H54 (cell line): ENCODE measurements at regions not wholly inside any gene's neighbourhood (a gene's known extent, or its start where the extent isn't known, plus 50 kb on each side); places are given as distances from the start of the nearest gene placed in this dataset.

Source experiments
- DNase-seq: peaks from one replicate; pipeline ENCODE4 v3.0.0; 2011; ENCODE audit warnings: low spot score, mixed read lengths; ENCODE audit not compliant: insufficient read length
- FAIRE-seq: peaks from 3 replicates; lab custom pipeline; 2011; peaks lifted over from hg19 to GRCh38; lab: Jason Lieb, UNC
- POLR2A ChIP-seq: IDR thresholded peaks from 2 replicates; pipeline ENCODE4 v1.6.1; 2011; ENCODE audit warnings: low read depth, mild to moderate bottlenecking, low read length

DNA sequence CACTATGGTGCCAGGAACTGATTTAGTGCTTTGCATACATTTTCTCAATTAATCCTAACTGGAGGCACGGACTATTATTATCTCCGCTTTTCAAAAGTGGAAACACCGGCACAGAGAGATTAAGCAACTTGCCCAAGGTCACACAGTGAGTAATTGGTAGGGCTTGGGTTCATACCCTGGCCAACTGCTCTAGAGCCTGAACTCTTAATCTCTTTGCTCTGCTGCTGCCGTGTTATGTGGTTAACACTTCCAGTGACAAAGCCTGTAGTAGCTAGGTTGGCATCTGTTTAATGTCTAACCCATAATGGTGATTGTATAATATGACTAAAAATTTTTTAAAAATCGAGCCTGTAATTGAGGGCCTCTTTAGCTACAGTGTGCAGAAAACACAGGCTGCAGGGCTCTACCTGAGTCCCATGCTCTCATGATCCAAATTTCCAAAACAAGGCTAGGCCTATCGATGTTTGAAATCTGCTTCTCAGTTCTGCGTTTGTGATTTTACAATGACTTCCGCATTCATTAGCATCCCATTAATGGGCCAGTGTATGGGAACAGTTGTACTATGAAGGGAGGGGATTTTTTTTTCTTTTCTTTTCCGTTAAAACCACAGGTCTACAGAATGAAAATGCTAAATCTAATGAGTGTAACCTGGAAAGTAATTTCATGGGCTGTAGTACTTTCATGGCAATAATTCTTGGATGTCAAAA is 219.3 kb upstream of the JADE1 start:
- DNase-seq = no peak
- no peak for FAIRE-seq
- TF ChIP-seq POLR2A = no peak

DNA sequence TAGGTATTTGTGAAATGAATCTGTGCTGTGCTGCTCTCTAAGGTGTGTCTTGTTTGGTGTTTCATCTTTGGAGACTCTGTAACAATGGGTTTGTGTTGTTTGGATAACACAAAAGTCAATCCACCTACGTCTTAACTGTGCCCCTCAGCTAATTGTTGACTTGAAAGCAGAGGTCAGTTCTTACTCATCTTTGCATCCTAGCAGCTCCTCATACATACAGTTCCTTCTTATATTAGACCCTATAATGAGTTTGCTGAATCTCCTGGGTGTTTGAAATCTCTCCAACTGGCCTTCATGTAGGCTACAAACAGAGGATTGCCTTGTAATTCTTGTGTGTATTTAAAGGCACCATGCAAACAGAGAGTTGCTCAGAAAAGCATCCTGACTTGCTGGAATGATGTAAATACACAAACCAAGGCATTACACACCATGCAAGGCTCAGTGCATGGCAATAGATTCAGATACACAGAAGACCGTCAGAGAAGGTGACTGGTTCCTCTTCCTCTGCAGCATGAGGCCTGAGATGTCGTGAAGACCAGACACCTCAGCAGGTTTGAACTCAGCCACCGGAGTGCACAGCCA is 220.0 kb upstream of the JADE1 start:
- no peak for TF ChIP-seq POLR2A

DNA sequence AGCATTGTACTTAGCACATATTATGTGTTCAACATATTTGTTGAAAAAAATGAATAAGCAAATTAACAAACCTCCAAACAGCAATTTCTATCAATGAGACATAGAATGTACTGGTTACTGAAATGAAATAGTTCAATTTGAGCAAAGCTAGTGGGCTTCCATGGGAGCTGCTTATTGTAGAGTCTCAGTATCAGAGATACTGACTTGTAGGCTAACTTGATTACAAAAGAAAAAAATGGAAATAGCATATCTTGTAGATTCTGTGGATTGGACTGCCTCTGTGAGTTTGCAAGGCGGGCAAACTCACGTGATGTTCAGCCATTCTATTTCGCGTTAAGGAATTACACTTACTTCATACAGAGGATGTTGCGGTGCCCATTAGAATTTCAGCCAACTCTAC is 222.1 kb upstream of the JADE1 start:
- TF ChIP-seq POLR2A = no peak
- no peak for FAIRE-seq
- no peak for DNase-seq

More for the DNA sequence above, 220.0 kb upstream of the JADE1 start:
- DNase-seq = no peak
- no peak for FAIRE-seq

DNA sequence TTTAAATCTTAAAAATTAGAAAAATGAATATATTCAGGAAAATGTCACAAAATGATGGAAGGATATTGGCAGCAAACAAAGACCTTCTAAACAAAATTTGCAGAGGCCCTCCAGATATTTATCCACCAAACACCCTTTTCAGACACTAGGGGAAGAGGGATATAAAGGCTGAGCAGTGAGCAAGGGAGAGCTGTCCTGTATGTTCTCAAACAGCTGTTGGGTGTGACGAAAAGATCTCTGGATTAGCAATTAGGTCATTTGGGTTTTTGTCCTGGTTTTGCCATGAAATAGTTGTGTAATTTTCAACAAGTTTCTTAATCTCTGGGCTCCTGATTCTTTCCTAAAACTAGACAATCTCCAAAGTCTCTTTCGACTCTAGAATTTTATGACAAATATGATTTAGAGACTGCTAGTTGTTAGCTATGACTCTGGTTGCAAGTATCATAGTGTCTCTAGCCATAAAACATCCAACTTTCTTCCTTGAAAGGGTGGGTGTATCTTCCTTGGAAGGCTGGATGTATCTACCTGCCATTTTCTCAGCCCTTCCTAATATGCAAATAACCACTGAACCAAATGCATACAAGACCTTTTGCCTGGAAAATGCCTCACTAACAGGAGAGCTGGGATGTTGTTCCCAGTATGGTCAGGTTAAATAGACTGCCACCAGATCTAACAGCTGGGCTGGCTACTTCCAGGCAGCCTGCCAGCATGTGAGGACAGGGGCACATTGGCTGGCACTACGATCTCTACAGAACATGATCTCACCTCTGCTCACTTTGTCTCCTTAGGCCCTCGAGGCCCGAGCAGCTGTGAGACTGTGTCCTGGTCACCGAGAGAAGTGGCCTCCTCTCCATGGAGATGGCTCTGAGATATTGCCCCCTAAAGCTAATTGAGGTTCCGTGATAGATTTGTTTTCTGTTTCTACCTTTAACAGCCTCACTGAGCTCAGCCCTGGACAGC is 225.5 kb upstream of the JADE1 start:
- no peak for DNase-seq
- FAIRE-seq = no peak
- TF ChIP-seq POLR2A = no peak

DNA sequence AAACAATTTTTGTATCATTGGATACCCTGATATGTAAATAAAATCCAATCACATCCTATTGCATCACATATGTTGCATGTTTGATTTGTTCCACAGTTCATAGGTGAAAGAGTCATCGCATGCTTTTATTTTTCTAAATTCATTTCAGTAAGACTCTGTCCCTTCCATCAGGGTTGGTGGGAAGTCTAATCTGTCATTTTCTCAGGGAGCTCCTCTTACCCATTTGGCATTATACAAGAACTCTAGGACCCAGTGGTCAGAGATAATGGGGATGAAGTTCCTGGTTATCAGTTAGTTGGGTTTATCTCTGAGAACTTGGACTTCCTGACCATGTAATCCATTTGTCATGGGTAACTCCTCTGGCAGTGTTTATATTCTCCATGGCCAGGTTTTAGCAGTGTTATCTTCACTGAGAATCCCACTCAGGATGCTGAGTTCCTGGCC is 227.1 kb upstream of the JADE1 start:
- no peak for FAIRE-seq
- no peak for DNase-seq
- no peak for TF ChIP-seq POLR2A

DNA sequence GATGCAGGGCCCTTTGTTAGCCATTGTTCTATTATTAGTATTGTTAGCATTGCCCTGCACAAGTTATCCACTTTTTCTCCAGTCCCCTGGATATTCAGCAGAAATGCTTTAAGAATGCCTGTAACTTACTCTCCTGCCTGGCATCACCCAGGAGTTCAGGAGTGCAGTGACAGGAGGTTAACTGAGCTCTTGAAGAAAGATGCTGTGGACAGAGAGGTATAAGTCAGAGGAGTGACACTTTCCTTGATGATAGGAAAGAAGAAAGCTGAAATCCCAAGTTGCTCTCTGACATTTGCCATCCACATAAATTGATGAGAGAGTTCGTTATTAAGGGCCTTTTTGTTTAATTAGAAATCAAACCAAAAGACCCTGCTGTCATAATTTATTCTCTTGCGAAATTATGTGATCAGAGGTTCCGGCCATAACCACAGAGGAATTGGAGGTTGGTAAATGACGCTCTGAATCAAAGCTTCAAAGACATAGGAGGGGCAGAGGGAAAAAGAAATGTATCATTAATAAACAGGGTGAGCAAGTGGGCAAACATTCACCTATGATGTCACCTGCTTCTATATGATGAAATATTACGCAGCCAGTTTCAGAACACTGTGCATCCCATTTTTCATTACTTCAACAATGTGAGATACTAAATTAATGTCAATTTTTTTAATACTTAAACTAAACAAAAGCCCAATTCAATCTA is 230.2 kb upstream of the JADE1 start:
- FAIRE-seq (no peak), DNase-seq (no peak)
- no peak for TF ChIP-seq POLR2A

DNA sequence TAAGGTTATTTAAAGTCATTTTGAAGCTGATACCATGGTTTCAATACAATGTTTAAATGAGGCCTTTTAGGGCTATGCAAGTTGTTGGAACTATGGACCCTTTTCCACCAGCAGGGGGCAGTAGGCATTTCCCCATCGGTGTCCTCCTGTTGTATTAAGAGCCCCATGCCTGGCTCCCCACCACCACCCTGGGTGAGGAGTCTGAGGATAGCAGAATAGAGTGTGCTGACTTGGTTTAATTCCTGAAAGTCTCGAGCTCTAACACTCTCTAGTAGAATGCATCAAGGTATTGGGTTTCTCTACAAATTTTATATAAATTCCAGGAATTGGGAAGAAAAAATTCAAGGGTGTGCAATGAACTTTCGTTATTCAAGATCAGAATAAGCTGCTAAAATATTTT is 234.8 kb upstream of the JADE1 start:
- DNase-seq (peak; percentile 15), FAIRE-seq (no peak)
- TF ChIP-seq POLR2A = no peak

DNA sequence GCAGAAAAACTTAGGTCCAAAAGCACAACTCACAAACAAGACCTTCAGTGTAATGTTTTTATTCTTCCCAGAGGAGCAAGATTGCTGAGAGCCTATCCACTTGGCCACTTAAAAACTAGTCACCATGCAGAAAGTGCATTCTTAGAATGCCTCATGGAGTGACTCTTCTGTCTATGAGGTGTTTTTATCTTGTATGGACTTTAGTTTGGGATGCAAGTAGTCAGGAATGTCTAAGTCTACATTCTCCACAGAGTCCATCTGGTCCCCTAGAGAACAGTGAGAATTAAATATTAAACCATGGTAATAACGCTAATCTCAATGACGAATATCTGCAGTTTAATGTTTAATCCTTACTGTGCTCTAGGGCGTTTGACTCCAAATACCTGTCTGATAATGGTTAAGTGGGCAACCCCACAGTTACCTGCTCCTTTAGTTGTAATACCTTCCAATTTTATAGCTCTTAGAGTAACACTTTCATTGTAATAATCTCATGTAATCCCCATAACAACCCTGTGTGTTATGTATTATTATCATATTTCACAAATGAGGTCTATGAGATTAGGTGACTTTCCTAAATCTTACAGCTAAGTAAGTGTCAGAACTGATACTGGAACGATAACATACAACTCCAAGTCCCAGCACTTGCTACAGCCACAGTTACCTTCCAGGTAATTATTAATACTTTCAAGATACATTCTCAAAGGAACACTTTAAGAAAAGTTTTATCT is 235.6 kb upstream of the JADE1 start:
- peak; percentile 27 for DNase-seq
- TF ChIP-seq POLR2A = no peak
- no peak for FAIRE-seq

DNA sequence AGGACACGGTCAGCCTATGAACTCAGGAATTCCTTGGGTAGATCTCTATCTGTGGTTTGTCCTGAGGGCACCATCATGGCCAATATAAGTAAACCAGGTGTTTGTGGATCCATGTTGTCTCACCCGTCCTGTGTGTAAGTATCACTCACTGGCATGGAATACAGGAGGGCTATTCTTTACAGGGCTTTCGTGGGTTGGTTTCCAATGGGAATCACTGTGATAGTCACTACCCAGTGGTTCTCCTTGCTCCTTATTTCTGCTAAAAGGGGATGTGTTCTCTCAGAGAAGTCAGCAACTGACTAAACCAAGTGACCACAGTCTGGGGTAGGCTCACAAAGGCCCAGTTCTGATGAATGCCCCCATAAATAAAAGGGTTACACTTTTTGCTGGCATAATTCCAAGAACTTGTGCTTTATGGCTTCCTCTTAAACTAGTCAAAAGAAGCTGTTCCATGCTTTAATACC is 236.7 kb upstream of the JADE1 start:
- no peak for TF ChIP-seq POLR2A
- no peak for DNase-seq
- FAIRE-seq = no peak

DNA sequence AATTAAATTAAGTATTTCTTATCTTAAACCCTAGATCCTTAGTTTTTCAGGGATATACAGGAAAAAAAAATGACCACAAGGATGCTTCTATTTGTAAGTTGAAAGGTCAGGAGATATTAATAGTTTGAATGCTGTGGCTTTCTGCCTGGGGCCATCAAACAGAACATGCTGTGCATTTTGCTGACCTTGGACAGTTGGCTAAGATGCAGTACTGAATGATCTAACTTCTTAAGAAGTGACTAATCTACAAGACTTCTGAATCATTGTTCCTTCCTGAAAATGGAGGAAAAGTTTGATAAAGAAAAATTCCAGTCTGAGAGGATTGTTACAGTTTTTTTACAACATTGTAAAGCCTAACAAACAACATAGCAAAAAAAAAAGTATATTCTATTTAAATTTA is 237.8 kb upstream of the JADE1 start:
- FAIRE-seq (peak; percentile 48), DNase-seq (peak; percentile 31)
- TF ChIP-seq POLR2A = no peak

DNA sequence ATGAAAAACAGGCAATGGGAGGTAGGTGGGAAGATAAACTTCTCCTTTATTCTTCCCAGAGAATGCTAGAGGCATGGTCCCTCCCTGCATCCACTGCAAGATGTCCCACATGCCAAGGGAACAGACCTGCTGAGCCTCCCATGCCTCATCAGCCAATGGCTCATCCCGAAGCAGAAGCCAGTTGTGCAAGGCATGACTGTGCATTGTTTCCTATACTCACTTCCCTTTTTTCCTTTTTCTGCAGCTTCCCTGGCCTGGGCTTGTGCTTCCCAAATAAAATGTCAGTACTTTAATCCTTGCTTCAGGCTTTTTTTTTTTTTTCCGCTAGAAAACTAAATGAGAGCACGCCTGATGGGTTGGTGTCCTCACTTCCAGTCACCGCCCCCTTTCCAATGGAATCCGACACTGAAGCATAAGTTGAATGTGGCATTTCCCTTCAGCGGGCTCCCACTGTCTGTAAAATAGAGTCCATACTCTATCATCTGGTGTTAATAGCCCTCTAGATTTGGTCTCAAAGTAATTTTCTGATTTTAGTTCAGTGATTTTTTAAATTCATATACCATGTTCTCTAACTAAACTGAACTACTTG is 239.0 kb upstream of the JADE1 start:
- DNase-seq (no peak), FAIRE-seq (no peak)
- no peak for TF ChIP-seq POLR2A

DNA sequence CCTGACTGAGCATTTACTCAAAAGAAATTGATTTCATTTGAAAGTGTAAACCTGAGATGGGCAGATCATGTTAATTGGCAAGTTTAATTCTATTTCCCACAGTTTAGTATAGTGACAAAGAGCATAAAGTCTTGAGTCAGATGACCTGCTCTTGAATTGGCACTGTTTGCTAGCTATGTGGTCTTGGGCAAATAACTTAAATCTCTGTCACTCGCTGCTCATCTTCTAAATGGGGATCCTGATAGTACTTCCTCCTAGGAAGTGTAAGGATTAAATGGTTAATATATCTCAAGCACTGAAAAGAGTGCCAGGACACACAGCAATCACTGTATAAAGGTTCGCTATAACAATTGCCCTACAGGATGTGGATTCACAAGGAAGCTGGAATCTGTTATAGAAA is 242.8 kb upstream of the JADE1 start:
- FAIRE-seq = no peak
- TF ChIP-seq POLR2A = no peak

More for the DNA sequence above, 242.8 kb upstream of the JADE1 start:
- DNase-seq = no peak
